ENCODE measurements at regions not wholly inside any gene's neighbourhood (a gene's known extent, or its start where the extent isn't known, plus 50 kb on each side); places are given as distances from the start of the nearest gene placed in this dataset.

DNA sequence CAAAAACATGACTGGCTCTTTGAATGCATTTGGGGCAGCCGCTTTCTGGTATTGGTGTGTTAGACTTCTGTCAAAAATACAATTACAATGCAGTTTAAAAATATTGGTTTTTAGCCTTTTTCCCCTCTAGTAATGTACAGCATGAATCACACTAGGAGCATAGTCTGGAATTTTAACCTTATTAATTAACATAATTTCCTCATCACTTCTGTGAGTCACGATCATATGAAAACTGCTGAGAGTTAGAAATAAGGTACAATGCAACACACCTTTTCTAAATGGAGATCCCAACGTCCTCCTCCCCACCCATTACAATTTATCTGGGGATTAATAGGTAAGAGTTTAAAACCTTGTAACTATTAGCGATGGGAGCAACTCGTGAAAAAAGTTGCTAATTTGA is 297.1 kb upstream of the RIMS1 start:
- no peaks in the 10 kb centered on the region for H3K4me1 Mint-ChIP-seq
- Histone ChIP-seq H3K4me1 (ENCODE audit: control insufficient read depth, insufficient read depth, low read length, poor library complexity, severe bottlenecking) (no peaks in the 10 kb centered on the region), H3K4me3 (ENCODE audit: low read depth, low read length) (no peak overlapping the region), H3K27ac (ENCODE audit: insufficient read depth, low read length, poor library complexity, severe bottlenecking) (no peak overlapping the region), H3K27me3 (ENCODE audit: control insufficient read depth, insufficient read depth, low read length) (no peaks in the 10 kb centered on the region), H3K36me3 (ENCODE audit: control insufficient read depth, insufficient read depth, low read length) (no peaks in the 10 kb centered on the region), H3K9me3 (ENCODE audit: control insufficient read depth in 2 of 2, low read length in 2 of 2) (no peaks in the 10 kb centered on the region)
- H3K27me3 Mint-ChIP-seq, result no peaks in the 10 kb centered on the region
- no peaks in the 10 kb centered on the region for H3K36me3 Mint-ChIP-seq
- H3K27ac Mint-ChIP-seq, result no peak overlapping the region
- H3K4me3 Mint-ChIP-seq, result no peak overlapping the region
- H3K9me3 Mint-ChIP-seq, result peaks cover 0 to 3% (median 0%) of the 10 kb centered on the region in 7 donors
- DNase-seq (no peak), ATAC-seq (ENCODE audit: low read depth in 2 of 2) (no peak)

DNA sequence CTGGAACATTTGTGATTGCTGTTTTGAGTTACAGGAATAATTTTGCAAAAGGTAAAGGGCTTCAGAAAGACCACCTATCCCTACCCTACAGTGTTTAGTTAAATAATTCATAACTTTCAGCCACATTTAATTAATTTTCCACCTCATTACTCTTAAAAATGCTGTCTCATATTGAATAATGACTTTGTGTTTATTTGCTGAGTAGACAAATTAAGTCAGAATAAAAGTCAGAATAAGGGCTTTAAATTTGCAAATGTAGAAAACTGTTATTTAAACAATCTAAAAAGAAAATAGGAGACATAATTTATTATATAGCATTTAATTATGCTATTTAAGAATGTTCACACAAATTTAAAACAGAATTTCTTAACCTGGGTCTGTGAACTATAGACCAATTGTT is 293.7 kb upstream of the RIMS1 start:
- no peaks in the 10 kb centered on the region for H3K4me1 Mint-ChIP-seq
- no peak overlapping the region for H3K4me3 Mint-ChIP-seq
- no peaks in the 10 kb centered on the region for H3K36me3 Mint-ChIP-seq
- ATAC-seq (ENCODE audit: low read depth in 2 of 2) (no peak), DNase-seq (no peak)
- no peak overlapping the region for H3K27ac ChIP-seq (ENCODE audit: insufficient read depth, low read length, poor library complexity, severe bottlenecking)
- H3K4me3 ChIP-seq (ENCODE audit: low read depth, low read length), result no peak overlapping the region
- H3K27ac Mint-ChIP-seq, result no peak overlapping the region
- no peaks in the 10 kb centered on the region for H3K9me3 ChIP-seq (ENCODE audit: control insufficient read depth in 2 of 2, low read length in 2 of 2)
- H3K36me3 ChIP-seq (ENCODE audit: control insufficient read depth, insufficient read depth, low read length), result no peaks in the 10 kb centered on the region
- no peaks in the 10 kb centered on the region for H3K27me3 ChIP-seq (ENCODE audit: control insufficient read depth, insufficient read depth, low read length)
- H3K27me3 Mint-ChIP-seq, result no peaks in the 10 kb centered on the region
- no peaks in the 10 kb centered on the region for H3K4me1 ChIP-seq (ENCODE audit: control insufficient read depth, insufficient read depth, low read length, poor library complexity, severe bottlenecking)
- peaks cover 0 to 3% (median 0%) of the 10 kb centered on the region in 7 donors for H3K9me3 Mint-ChIP-seq

DNA sequence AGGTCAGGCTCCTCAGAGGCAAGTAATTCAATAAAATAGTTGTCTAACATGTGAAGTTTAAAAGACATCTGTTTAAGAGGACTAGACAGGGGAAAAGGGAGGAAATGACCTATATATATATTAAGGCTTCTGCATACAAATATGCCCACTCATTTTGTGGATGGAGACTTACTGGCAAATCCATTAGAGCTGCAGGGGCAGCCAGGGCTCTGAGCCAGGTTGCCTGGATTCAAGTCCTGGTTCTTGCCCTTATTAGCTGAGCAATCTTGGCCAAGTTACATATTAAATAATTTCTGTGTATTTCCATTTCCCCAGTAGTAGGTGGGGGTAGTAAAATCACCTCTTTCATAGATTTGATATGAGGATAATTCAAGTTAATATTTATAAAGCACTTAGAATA is 287.0 kb upstream of the RIMS1 start:
- Histone ChIP-seq H3K9me3 (ENCODE audit: control insufficient read depth in 2 of 2, low read length in 2 of 2) (no peaks in the 10 kb centered on the region), H3K27ac (ENCODE audit: insufficient read depth, low read length, poor library complexity, severe bottlenecking) (no peak overlapping the region), H3K4me3 (ENCODE audit: low read depth, low read length) (no peak overlapping the region), H3K27me3 (ENCODE audit: control insufficient read depth, insufficient read depth, low read length) (no peaks in the 10 kb centered on the region), H3K4me1 (ENCODE audit: control insufficient read depth, insufficient read depth, low read length, poor library complexity, severe bottlenecking) (no peaks in the 10 kb centered on the region), H3K36me3 (ENCODE audit: control insufficient read depth, insufficient read depth, low read length) (no peaks in the 10 kb centered on the region)
- Mint-ChIP-seq H3K4me1 (no peaks in the 10 kb centered on the region), H3K36me3 (no peaks in the 10 kb centered on the region), H3K4me3 (no peak overlapping the region), H3K9me3 (peaks cover 0 to 2% (median 0%) of the 10 kb centered on the region in 7 donors), H3K27ac (no peak overlapping the region), H3K27me3 (no peaks in the 10 kb centered on the region)
- DNase-seq, result no peak
- no peak for ATAC-seq (ENCODE audit: low read depth in 2 of 2)

DNA sequence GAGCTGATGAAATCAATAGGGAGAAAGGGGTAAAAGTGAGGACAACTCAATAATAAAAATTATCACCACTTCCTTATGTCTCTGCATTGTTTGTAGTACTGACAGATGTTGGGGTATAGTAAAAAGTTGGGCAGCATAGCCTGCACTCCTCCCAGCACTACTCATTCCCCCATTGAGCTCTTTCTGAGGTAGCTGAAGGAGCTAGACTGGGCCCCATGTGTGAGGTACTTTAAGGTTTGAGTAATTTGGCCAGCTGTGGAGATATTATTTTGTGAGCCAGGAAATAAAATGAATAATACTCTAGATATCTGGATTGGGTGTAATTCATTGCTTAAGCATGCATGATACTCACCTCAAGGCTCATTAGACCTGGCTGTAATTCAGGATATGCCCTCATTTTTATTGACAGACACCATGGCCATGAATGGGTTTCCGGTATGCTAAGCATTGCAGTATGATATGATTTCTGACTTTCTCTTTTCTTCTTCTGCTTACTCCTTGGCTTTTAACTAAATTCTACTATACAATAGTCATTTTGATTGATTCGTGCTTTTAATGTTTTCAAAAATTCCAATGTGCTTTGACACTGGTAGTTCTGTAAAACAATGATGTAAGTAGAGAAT is 283.9 kb upstream of the RIMS1 start:
- Mint-ChIP-seq H3K36me3 (no peaks in the 10 kb centered on the region), H3K4me1 (no peaks in the 10 kb centered on the region), H3K4me3 (no peak overlapping the region), H3K27me3 (no peaks in the 10 kb centered on the region), H3K27ac (no peak overlapping the region), H3K9me3 (peaks cover 0 to 8% (median 0%) of the 10 kb centered on the region in 7 donors)
- Histone ChIP-seq H3K36me3 (ENCODE audit: control insufficient read depth, insufficient read depth, low read length) (no peaks in the 10 kb centered on the region), H3K27ac (ENCODE audit: insufficient read depth, low read length, poor library complexity, severe bottlenecking) (no peak overlapping the region), H3K9me3 (ENCODE audit: control insufficient read depth in 2 of 2, low read length in 2 of 2) (no peaks in the 10 kb centered on the region), H3K4me3 (ENCODE audit: low read depth, low read length) (no peak overlapping the region), H3K4me1 (ENCODE audit: control insufficient read depth, insufficient read depth, low read length, poor library complexity, severe bottlenecking) (no peaks in the 10 kb centered on the region), H3K27me3 (ENCODE audit: control insufficient read depth, insufficient read depth, low read length) (no peaks in the 10 kb centered on the region)
- no peak for DNase-seq
- ATAC-seq (ENCODE audit: low read depth in 2 of 2), result no peak

DNA sequence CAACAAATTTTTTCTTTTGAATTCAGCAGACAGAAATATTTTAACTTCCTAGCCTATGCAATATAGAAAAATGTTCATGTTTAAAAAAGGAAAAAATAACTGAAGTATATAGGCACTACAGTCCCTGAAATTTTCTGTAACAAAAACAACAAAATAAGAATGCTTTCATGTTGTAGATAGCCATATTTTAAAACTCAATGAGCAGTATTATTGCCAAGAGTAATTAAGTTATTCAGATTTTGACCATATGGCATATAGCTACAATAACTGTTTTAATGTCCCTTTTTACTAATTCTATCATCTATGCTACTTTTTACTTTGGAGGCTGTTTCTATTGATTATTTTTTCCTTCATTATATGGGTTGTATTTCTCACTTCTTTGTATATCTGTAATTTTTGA is 283.3 kb upstream of the RIMS1 start:
- Histone ChIP-seq H3K4me3 (ENCODE audit: low read depth, low read length) (no peak overlapping the region), H3K27me3 (ENCODE audit: control insufficient read depth, insufficient read depth, low read length) (no peaks in the 10 kb centered on the region), H3K27ac (ENCODE audit: insufficient read depth, low read length, poor library complexity, severe bottlenecking) (no peak overlapping the region), H3K4me1 (ENCODE audit: control insufficient read depth, insufficient read depth, low read length, poor library complexity, severe bottlenecking) (no peaks in the 10 kb centered on the region), H3K36me3 (ENCODE audit: control insufficient read depth, insufficient read depth, low read length) (no peaks in the 10 kb centered on the region), H3K9me3 (ENCODE audit: control insufficient read depth in 2 of 2, low read length in 2 of 2) (no peaks in the 10 kb centered on the region)
- no peak for DNase-seq
- H3K36me3 Mint-ChIP-seq, result no peaks in the 10 kb centered on the region
- H3K27me3 Mint-ChIP-seq, result no peaks in the 10 kb centered on the region
- H3K4me3 Mint-ChIP-seq, result no peak overlapping the region
- H3K27ac Mint-ChIP-seq, result no peak overlapping the region
- H3K9me3 Mint-ChIP-seq, result peaks cover 0 to 9% (median 0%) of the 10 kb centered on the region in 7 donors
- no peak for ATAC-seq (ENCODE audit: low read depth in 2 of 2)
- H3K4me1 Mint-ChIP-seq, result no peaks in the 10 kb centered on the region

DNA sequence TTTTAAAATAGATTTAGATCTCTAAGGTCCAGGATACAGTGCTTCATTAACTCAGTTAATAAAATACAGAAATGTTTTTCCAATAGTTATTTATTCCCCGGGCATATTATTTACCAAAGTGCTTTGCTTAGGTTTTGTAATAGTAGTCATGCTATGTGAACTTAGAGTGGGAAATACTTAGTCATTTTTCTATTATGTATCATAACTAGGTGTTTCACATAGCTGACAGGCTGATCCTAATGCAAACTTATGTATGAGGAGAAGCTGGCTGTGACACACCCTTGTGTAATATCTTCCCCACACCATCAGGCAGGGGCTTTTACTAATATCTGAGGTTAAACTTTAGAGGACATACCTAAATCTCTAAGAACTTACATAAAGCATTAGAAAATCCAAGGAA is 277.7 kb upstream of the RIMS1 start:
- Histone ChIP-seq H3K4me3 (ENCODE audit: low read depth, low read length) (no peak overlapping the region), H3K27ac (ENCODE audit: insufficient read depth, low read length, poor library complexity, severe bottlenecking) (no peak overlapping the region), H3K4me1 (ENCODE audit: control insufficient read depth, insufficient read depth, low read length, poor library complexity, severe bottlenecking) (no peaks in the 10 kb centered on the region), H3K9me3 (ENCODE audit: control insufficient read depth in 2 of 2, low read length in 2 of 2) (no peaks in the 10 kb centered on the region), H3K27me3 (ENCODE audit: control insufficient read depth, insufficient read depth, low read length) (no peaks in the 10 kb centered on the region), H3K36me3 (ENCODE audit: control insufficient read depth, insufficient read depth, low read length) (no peaks in the 10 kb centered on the region)
- ATAC-seq (ENCODE audit: low read depth in 2 of 2) (no peak), DNase-seq (no peak)
- H3K4me3 Mint-ChIP-seq, result no peak overlapping the region
- H3K36me3 Mint-ChIP-seq, result no peaks in the 10 kb centered on the region
- no peaks in the 10 kb centered on the region for H3K27me3 Mint-ChIP-seq
- no peaks in the 10 kb centered on the region for H3K4me1 Mint-ChIP-seq
- peaks cover 0 to 10% (median 0%) of the 10 kb centered on the region in 7 donors for H3K9me3 Mint-ChIP-seq
- no peak overlapping the region for H3K27ac Mint-ChIP-seq

DNA sequence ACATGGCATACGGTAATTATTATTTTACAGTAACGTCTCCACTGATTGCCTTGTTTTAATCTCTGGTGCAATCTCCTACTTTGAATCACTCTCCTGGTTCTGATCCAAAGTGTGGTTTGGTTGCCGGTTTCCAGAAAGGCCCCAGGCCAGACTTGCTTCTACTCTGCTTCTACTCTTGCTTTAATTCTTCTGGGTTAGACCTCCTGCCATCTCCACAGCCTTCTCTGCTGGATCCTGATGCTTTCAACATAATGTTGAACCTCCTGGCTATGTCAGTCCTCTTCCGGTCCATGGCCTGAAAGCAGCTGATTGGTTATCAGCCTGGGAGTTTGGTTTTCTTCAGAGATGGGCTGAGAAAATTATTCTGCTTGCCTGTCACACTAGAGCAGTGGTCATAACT is 266.5 kb upstream of the RIMS1 start:
- DNase-seq (no peak), ATAC-seq (ENCODE audit: low read depth in 2 of 2) (no peak)
- Histone ChIP-seq H3K9me3 (ENCODE audit: control insufficient read depth in 2 of 2, low read length in 2 of 2) (no peaks in the 10 kb centered on the region), H3K27me3 (ENCODE audit: control insufficient read depth, insufficient read depth, low read length) (no peaks in the 10 kb centered on the region), H3K36me3 (ENCODE audit: control insufficient read depth, insufficient read depth, low read length) (no peaks in the 10 kb centered on the region), H3K4me3 (ENCODE audit: low read depth, low read length) (no peak overlapping the region), H3K27ac (ENCODE audit: insufficient read depth, low read length, poor library complexity, severe bottlenecking) (no peak overlapping the region), H3K4me1 (ENCODE audit: control insufficient read depth, insufficient read depth, low read length, poor library complexity, severe bottlenecking) (no peaks in the 10 kb centered on the region)
- H3K4me1 Mint-ChIP-seq, result no peaks in the 10 kb centered on the region
- no peak overlapping the region for H3K27ac Mint-ChIP-seq
- no peaks in the 10 kb centered on the region for H3K36me3 Mint-ChIP-seq
- no peak overlapping the region for H3K4me3 Mint-ChIP-seq
- no peaks in the 10 kb centered on the region for H3K27me3 Mint-ChIP-seq
- peaks cover 0 to 10% (median 3%) of the 10 kb centered on the region in 7 donors for H3K9me3 Mint-ChIP-seq

DNA sequence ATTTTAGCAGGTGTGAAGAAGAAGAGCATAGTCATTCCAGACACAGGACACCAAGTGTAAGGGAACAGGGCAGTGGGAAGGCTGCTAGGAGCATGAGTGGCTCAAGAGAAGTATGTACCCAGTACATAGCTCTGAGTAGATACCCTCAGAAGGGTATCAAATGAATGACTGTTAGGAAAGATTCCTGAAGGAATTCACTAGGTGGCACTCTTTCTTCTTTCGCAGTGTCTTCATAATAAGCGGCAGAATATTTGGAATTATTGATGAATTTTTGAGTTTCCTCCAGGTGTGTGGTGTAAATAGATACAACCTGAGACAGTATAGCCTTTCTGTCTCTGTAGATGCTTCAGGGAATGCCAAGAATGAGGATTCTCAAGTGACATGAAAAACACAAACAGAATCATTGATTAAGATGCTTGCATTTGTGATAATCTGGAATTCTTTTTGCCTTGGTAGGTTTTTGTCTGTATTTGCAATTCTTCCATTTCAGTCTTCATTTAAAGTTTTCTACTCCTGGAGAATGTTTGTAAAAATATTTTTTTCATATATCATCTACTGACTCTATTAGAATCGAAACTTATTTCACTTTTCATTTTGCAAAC is 264.3 kb upstream of the RIMS1 start:
- H3K27ac ChIP-seq (ENCODE audit: insufficient read depth, low read length, poor library complexity, severe bottlenecking), result no peak overlapping the region
- no peak overlapping the region for H3K4me3 Mint-ChIP-seq
- H3K4me1 Mint-ChIP-seq, result no peaks in the 10 kb centered on the region
- no peaks in the 10 kb centered on the region for H3K27me3 Mint-ChIP-seq
- ATAC-seq (ENCODE audit: low read depth in 2 of 2), result no peak
- no peaks in the 10 kb centered on the region for H3K36me3 ChIP-seq (ENCODE audit: control insufficient read depth, insufficient read depth, low read length)
- H3K27ac Mint-ChIP-seq, result no peak overlapping the region
- no peak overlapping the region for H3K4me3 ChIP-seq (ENCODE audit: low read depth, low read length)
- H3K9me3 Mint-ChIP-seq, result peaks cover 4 to 18% (median 10%) of the 10 kb centered on the region in 7 donors
- no peaks in the 10 kb centered on the region for H3K27me3 ChIP-seq (ENCODE audit: control insufficient read depth, insufficient read depth, low read length)
- no peak for DNase-seq
- no peaks in the 10 kb centered on the region for H3K36me3 Mint-ChIP-seq
- H3K9me3 ChIP-seq (ENCODE audit: control insufficient read depth in 2 of 2, low read length in 2 of 2), result peaks cover 0 to 4% of the 10 kb centered on the region in 2 experiments
- H3K4me1 ChIP-seq (ENCODE audit: control insufficient read depth, insufficient read depth, low read length, poor library complexity, severe bottlenecking), result no peaks in the 10 kb centered on the region
